OCI-LY3 (cell line): ENCODE measurements at regions not wholly inside any gene's neighbourhood (a gene's known extent, or its start where the extent isn't known, plus 50 kb on each side); places are given as distances from the start of the nearest gene placed in this dataset.

Experiments used
- H2AFZ ChIP-seq: fragments of 200-600, 300-600 bp; shearing (Covaris generic); 2 replicates; pipeline ENCODE4 v1.6.0; 2014; ENCODE audit warnings: antibody characterized with exemption, low read depth, low read length
- H3K27ac ChIP-seq: fragments of 200-600, 300-600 bp; sonication (generic); 2 replicates; pipeline ENCODE4 v1.5.1; 2014; ENCODE audit warnings: mild to moderate bottlenecking, low read length, moderate library complexity, mixed read lengths
- H3K27me3 ChIP-seq: fragments of 200-600, 300-600 bp; sonication (generic); 2 replicates; pipeline ENCODE4 v1.6.1; 2014; ENCODE audit warnings: low read depth, low read length, mixed read lengths
- H3K36me3 ChIP-seq: fragments of 200-600, 300-600 bp; sonication (generic); replicated peaks from 2 replicates; pipeline ENCODE3; 2014; ENCODE audit warnings: low read depth, low read length, mixed read lengths
- H3K4me1 ChIP-seq: fragments of 300-600, 200-600 bp; sonication (generic); 2 replicates; pipeline ENCODE4 v1.6.1; 2014; ENCODE audit warnings: low read length, mixed read lengths
- H3K4me2 ChIP-seq: fragments of 200-600, 300-600 bp; sonication (generic); 2 replicates; pipeline ENCODE4 v1.6.1; 2014; ENCODE audit warnings: low read length, mixed read lengths
- H3K4me3 ChIP-seq: fragments of 300-600, 200-600 bp; sonication (generic); 2 replicates; pipeline ENCODE4 v1.5.1; 2014; ENCODE audit warnings: antibody characterized with exemption, mild to moderate bottlenecking, low read length, moderate library complexity
- H3K79me2 ChIP-seq: fragments of 300-600, 200-600 bp; shearing (Covaris generic); 2 replicates; pipeline ENCODE4 v1.6.1; 2014; ENCODE audit warnings: mild to moderate bottlenecking, low read length, mixed read lengths
- H3K9ac ChIP-seq: fragments of 300-600, 200-600 bp; shearing (Covaris generic); 2 replicates; pipeline ENCODE4 v1.6.0; 2014; ENCODE audit warnings: mild to moderate bottlenecking, low read length, moderate library complexity
- H3K9me3 ChIP-seq: fragments of 200-600, 300-600 bp; shearing (Covaris generic); 2 replicates; pipeline ENCODE4 v1.6.1; 2014; ENCODE audit warnings: low read length, mixed read lengths; ENCODE audit not compliant: insufficient read depth
- H4K20me1 ChIP-seq: fragments of 200-600, 300-600 bp; sonication (generic); 2 replicates; pipeline ENCODE4 v1.6.1; 2016; ENCODE audit warnings: low read length, mixed read lengths; ENCODE audit not compliant: insufficient read depth
- EZH2phosphoT487 ChIP-seq: fragments of 200-600 bp; shearing (Covaris generic); IDR thresholded peaks from 2 replicates; pipeline ENCODE4 v1.6.1; 2018; ENCODE audit warnings: antibody characterized with exemption, mixed run types, low read depth
- TF ChIP-seq, protein P1 (sequence below): fragments of 200-600, 300-600 bp; sonication (generic); IDR thresholded peaks from 2 replicates; pipeline ENCODE4 v1.5.1; 2014; ENCODE audit warnings: antibody characterized with exemption, low read length, low read depth

DNA sequence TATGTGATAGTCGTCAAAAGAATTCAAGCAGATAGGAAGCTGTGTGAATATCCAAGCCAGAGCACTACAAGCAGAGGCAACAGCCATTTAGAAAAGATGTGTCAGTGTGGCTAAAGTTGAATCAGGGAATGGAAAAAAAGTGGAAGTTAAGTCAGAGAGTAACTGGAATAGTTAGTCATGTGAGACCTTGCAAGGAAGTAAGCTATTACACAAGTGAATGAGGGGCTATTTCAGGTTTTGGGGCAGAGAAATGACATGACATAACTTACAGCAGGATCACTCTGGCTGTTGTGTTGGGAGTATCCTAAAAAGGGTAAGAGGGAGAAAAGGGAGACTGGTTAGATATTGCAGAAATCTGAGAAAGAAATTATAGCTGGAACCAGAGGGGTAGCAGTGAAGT is 236.6 kb upstream of the PCDH18 start:
- Histone ChIP-seq H3K27me3 (no peaks in the 10 kb centered on the region), H3K4me1 (no peaks in the 10 kb centered on the region), H3K9ac (no peak overlapping the region), H3K4me3 (no peak overlapping the region), H3K9me3 (no peaks in the 10 kb centered on the region), H4K20me1 (no peaks in the 10 kb centered on the region), H3K4me2 (no peak overlapping the region), H3K27ac (no peak overlapping the region), H3K36me3 (no peaks in the 10 kb centered on the region), H3K79me2 (no peaks in the 10 kb centered on the region), H2AFZ (no peak overlapping the region)
- TF ChIP-seq, protein P1, sequence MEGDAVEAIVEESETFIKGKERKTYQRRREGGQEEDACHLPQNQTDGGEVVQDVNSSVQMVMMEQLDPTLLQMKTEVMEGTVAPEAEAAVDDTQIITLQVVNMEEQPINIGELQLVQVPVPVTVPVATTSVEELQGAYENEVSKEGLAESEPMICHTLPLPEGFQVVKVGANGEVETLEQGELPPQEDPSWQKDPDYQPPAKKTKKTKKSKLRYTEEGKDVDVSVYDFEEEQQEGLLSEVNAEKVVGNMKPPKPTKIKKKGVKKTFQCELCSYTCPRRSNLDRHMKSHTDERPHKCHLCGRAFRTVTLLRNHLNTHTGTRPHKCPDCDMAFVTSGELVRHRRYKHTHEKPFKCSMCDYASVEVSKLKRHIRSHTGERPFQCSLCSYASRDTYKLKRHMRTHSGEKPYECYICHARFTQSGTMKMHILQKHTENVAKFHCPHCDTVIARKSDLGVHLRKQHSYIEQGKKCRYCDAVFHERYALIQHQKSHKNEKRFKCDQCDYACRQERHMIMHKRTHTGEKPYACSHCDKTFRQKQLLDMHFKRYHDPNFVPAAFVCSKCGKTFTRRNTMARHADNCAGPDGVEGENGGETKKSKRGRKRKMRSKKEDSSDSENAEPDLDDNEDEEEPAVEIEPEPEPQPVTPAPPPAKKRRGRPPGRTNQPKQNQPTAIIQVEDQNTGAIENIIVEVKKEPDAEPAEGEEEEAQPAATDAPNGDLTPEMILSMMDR, result no peak
- TF ChIP-seq EZH2phosphoT487, result no peak

DNA sequence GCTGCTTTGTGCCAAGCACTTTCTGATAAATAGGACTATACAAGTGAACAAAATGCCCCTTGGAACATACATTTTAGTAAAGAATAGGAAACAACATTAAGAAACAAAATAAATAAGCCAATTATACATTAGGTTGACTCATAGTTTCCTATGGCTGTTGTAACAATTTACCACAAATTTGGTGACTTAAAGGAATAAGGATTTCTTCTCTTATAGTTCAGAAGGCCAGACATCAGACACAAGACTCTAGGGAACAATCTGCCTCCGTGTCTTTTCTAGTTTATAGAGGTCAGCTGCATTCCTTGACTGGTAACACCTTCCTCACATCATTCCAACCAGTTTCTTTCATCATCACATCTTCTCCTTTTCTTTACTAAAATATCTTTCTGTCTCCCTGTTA is 235.9 kb upstream of the PCDH18 start:
- H3K4me3 ChIP-seq, result no peak overlapping the region
- no peak overlapping the region for H3K27ac ChIP-seq
- H2AFZ ChIP-seq, result no peak overlapping the region
- H3K4me1 ChIP-seq, result no peaks in the 10 kb centered on the region
- no peaks in the 10 kb centered on the region for H4K20me1 ChIP-seq
- H3K79me2 ChIP-seq, result no peaks in the 10 kb centered on the region
- no peak overlapping the region for H3K9ac ChIP-seq
- H3K4me2 ChIP-seq, result no peak overlapping the region
- H3K27me3 ChIP-seq, result no peaks in the 10 kb centered on the region
- H3K36me3 ChIP-seq, result no peaks in the 10 kb centered on the region
- TF ChIP-seq, protein P1, result no peak
- no peak for TF ChIP-seq EZH2phosphoT487
- H3K9me3 ChIP-seq, result no peaks in the 10 kb centered on the region

DNA sequence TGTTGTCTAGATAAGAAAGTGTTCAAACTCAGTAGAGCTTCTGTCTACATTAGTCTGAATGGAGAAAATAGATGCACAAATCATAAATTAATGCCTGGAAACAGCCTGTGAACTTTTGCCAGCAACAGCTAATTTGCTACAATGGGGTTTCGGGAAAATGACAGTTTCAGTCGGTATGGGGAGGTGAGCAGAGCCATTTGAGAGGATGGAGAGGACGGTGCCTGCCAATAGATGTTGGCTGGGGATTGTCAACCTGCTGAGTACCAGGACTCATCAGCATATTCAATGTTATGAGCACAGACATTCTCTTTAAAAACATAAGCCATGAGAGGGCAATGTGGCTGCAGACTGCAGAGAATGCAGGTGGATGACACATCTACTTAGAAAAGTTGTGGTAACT is 230.3 kb upstream of the PCDH18 start:
- TF ChIP-seq EZH2phosphoT487, result no peak
- TF ChIP-seq, protein P1, result no peak
- H3K36me3 ChIP-seq, result no peaks in the 10 kb centered on the region
- no peak overlapping the region for H3K9ac ChIP-seq
- H2AFZ ChIP-seq, result no peak overlapping the region
- no peaks in the 10 kb centered on the region for H3K79me2 ChIP-seq
- H3K4me3 ChIP-seq, result no peak overlapping the region
- no peaks in the 10 kb centered on the region for H4K20me1 ChIP-seq
- H3K4me1 ChIP-seq, result no peaks in the 10 kb centered on the region
- H3K4me2 ChIP-seq, result no peak overlapping the region
- H3K27me3 ChIP-seq, result no peaks in the 10 kb centered on the region
- H3K27ac ChIP-seq, result no peak overlapping the region
- H3K9me3 ChIP-seq, result no peaks in the 10 kb centered on the region

DNA sequence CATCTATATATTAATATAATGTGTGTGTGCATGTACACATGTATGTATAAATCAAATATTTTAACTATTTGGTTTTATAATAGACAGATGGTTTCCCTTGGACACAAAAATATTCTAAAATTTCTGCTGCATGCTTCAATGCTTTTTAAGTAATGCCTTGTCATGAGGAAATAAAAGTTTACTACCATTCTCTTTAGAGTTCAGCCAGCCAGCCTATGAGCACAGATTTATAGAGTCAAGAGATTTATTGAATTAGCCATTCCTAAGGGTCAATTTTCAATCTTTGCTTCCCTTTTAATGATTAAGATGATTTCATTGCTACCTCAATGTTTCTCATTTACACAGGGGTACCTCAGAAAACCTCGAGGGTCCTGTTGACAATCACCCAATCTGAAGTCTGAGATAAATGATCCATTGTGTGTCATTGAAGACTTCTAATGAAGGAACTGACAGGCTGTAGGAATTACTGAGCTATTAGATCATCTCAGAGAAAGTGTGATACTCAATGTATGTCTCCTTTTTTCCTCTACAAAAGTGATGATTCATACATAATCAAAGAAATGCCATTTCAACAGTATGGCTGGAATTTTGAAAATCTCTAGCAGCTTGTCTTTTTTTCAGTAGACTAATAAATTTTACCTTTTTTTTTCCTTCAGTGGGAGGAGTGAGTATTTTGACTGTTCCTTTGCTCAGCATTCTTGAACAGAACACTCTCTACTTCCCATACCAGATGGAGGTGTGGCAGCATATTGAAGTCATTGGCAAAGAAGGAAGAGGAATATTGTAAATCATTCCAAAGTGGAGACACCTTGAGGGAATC is 222.6 kb upstream of the PCDH18 start:
- no peaks in the 10 kb centered on the region for H3K9me3 ChIP-seq
- H3K27me3 ChIP-seq, result no peaks in the 10 kb centered on the region
- no peak overlapping the region for H3K4me2 ChIP-seq
- H2AFZ ChIP-seq, result no peak overlapping the region
- H3K27ac ChIP-seq, result no peak overlapping the region
- TF ChIP-seq, protein P1, result no peak
- no peak for TF ChIP-seq EZH2phosphoT487
- no peaks in the 10 kb centered on the region for H3K4me1 ChIP-seq
- no peak overlapping the region for H3K4me3 ChIP-seq
- H3K9ac ChIP-seq, result no peak overlapping the region
- no peaks in the 10 kb centered on the region for H3K79me2 ChIP-seq
- H4K20me1 ChIP-seq, result no peaks in the 10 kb centered on the region
- H3K36me3 ChIP-seq, result no peaks in the 10 kb centered on the region
